ENCODE measurements at regions not wholly inside any gene's neighbourhood (a gene's known extent, or its start where the extent isn't known, plus 50 kb on each side); places are given as distances from the start of the nearest gene placed in this dataset.

DNA sequence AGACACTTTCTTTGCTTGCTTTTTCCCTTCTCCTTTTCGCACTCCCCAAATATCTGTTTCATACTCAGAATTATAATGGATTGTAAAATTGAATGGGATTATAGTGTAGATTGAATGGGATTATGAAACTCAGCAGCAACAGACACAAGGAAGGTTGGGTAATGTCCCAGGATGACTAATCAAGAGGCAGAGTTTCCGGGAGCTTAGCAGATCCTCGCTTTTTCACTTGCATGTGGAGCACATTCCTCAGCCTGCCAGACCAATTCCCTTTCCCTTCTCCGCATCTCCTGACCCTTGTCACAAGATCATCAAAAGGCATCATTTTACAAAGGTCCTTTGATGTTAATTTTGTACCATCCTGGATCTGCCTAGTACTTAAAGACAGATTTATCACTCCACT is 55.1 kb upstream of the SLC1A1 start:
- no peak for DNase-seq (ENCODE audit: low read depth in 2 of 2)

DNA sequence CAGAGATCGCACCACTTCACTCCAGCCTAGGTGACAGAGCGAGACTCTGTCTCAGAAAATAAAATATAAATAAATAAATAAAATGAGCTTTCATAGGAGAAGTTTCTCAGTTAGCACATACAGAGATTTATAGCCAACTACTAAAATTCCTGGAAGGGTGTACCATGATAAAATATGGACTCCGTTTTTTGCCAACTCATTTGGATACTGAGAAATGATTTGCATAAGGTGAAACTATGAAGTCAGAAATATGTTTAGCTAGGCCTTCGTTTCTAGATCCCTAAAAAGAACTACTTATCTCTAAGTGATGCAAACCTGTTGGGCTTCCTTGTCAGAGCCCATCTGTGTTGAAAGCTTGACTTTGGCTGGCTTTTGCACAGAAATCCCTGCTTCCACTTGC is 56.9 kb upstream of the SLC1A1 start:
- no peak for DNase-seq (ENCODE audit: low read depth in 2 of 2)

DNA sequence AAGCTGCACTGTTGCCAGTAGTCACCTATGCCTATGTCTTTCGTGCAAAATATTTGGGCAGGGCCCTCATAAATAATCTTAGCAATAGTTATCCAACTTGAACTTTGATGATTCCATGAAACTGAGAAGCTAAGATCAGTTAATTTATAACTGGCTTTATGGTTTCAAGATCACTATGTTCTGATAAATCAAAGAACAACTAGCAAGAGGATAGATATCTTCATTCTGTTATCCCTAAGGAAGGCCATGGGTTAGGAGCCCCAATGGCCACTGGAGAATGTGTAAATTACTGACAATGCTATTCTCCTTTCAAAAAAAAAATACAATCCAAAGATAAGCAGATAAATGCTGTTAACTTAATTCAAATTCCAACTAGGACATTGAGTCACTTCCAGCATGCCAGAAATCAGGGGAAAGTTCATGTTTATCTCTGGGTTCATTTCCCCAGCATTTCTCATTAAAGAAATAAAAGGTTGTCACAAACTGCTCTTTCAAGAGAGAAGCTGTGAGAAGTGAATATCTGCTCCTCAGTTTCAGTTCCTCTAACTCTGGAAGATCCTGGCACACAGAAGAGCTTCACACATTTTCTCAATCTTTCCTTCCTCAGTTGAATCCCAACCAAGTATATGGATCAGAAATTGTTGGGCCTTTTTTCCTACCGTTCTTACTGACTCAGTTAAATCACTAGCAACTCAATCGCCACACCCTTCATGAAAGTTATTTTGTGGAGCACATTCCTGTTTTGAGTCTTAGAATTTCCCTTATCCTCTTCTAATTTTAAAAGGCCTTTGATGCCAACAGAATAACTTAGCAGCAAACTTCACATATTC is 59.6 kb upstream of the SLC1A1 start:
- no peak for DNase-seq (ENCODE audit: low read depth in 2 of 2)

DNA sequence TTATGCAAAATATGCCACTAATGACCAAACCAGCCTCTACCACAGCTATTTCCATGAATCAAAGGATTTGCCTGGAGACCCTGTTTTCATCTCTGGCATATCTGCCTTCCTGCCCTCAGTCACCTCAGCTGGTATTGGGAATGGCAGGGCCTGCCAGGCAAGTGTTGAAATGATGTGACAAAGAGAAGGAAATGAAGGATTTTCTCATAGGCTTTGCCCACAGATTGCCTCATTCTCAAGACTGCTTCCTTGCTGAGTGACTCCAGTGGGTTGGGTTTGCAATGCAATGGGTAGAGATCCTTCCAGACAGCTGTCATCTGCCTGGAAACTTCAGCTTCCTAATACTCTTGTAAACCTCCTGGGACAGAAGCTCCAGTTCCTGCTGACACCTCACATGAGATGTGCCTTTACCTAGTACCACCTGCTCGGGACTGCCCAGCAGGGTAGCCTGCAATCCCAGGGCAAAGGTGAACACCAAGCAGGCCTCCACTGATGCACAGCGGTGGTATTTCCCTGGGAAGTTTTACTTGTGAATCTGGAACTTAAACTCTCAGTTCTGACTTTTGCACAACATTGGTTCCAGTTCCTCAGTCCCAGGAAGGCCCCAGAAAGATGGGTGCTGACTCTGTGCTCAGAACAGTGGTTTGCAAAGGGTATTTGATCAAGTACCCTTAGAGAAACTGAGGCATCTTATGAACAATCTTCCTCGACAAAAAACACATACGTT is 64.8 kb upstream of the SLC1A1 start:
- no peak for DNase-seq (ENCODE audit: low read depth in 2 of 2)

DNA sequence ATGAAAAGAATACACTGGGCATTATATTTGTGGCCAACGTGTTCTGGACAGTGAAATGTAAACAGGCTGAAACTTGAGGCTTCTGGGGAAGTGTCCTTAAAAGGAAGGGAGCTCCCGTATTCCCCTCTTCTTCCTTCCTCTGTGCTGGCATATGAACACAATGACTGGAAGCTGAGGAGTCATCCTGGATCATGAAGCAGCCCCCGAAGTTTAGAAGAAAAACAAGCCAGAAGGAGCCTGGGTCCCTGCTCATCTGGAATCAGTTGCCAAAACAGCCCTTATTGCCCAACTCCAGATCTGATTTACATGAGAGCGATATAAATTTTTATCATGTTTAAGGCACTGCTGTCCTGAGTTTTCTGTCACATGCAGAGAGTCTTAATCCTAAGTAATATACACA is 65.4 kb upstream of the SLC1A1 start:
- DNase-seq (ENCODE audit: low read depth in 2 of 2) = no peak

DNA sequence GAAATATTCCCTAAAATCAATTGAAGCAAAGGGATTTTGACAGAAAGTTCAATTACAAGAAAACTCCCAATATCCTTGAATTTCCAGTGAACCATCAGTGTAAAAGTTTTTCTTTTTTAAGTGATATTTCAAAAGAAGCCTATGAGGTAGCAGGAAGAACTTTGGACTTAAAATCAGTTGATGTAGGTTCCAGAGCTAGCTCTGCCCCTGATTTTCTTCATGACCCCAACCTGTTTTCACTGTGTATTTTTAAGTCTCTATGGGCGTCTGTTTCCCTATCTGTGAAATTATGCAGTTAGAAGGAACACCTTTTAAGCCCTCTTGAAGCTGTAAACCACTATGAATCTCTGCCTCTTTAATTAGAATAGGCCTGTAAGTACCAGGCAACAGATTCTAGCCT is 66.2 kb upstream of the SLC1A1 start:
- DNase-seq (ENCODE audit: low read depth in 2 of 2) = no peak

DNA sequence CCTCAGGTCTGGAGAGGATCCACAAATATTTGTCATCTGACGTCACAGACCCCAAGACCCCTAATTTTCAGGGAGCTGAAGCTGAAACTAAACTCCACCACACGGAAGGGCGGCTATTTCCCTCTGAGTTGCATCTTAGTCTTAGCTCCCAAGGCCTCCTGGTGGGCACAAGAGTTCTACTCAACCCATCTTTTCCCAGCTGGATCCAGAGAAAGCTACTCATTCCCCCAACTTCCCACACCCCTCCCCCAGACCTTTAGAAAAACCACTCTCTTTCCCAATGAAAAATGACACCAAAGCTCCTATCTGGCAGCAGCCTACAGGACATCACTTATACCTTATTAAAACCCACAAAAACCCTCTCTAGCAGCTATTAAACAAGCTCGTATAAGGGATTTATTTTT is 67.1 kb upstream of the SLC1A1 start:
- no peak for DNase-seq (ENCODE audit: low read depth in 2 of 2)

DNA sequence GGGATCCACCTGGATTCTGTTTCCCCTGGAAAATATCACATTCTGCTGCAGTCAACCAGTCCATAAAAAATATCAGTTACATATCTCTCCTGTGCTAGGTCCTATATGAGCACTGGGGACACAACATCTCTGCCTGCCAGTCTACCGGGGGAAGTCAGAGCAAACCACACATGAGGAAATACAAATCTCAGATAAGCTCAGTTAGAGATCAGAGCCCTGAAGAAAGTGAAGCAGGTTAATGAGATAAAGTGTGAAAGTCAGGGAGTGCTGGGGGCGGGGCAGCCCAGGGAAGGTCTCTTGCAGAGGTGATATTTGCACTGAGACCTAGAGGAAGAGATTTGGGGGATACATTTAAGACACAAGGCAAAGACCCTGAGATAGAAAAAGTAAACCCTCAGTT is 67.8 kb upstream of the SLC1A1 start:
- DNase-seq (ENCODE audit: low read depth in 2 of 2) = no peak

DNA sequence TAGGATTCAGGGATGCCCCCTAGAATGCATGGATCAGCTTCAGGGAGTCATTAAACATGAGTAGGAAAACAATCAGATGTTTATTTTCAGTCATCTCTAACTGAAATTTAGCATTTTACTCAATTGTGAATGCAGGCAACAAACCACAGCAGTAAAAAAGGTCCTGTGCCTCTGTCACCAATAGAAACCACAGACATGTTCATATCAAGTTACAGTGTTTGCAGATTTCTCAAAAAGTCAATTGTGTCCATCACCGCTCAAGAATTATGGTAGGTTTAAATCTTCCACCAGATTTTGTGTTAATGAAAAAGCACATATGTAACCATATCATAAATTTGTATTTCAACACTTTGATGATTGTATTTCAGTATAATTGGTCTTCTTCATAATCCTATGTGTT is 68.4 kb upstream of the SLC1A1 start:
- no peak for DNase-seq (ENCODE audit: low read depth in 2 of 2)

DNA sequence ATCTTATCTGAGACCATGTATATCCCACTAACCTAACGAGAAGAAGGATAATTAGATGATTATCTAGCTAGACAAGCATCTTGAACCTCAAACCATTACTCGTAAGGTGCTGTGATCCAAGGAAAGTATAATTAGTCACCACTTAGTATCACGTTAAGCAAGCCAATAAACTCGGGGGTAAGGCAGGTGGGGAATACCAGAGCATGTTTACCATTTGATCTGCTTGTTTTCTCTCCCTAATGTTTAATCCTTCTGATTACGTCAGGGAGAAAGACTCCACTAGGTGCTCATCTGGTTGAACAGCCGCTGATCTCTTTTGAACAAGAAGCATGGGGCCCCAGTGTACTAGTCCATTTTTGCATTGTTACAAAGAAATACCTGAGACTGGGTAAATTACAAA is 69.9 kb upstream of the SLC1A1 start:
- no peak for DNase-seq (ENCODE audit: low read depth in 2 of 2)

DNA sequence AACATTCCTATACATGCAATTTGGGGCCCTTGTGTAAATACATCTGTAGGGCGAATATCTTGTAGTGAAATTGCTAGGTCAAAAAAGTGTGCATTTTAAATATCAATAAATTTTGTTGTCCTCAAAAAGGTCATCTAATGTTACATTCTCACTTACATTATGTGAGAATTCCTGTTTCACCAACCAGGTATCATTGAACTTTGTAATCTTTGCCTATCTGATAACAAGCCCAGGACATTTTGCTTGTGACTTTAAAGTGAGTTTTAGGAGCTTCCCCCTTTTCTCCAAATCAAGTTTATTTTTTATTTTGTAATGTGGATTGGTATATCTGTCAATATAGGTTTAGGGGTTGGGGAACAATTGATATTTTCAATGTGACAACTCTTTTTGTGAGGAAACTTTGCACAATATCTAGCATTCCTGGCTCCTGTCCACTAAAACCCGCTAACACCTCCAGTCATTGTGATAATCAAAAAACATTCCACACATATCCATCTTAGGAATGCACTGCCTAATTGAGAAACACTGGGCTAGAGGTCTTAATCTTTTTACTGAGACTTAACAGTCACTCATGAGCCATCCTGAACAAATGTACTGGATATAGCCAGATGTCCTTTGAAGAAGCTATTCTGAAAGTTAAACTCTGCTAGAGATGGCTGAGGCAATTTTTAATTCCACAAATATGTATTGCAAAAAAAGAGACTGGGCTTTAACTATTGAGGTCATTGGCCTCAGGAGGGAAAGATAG is 72.5 kb upstream of the SLC1A1 start:
- no peak for DNase-seq (ENCODE audit: low read depth in 2 of 2)

DNA sequence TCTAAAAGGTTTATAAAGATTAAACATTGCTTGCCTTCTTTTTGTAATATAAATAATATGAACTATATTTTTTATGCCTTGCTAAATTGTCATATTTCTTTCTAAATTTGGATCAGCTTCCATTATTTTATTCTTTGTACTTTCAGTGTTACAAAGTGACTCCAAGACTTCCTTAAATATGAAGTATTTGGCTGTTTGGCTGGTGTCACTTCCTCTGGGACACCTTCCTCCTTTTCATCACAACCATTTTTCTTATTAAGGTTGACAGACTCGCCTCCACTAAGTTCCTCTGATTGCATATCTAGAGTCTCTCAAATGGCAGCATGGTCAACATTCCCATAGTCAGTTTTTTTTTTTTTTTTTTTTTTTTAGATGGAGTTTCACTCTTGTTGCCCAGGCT is 73.8 kb upstream of the SLC1A1 start:
- no peak for DNase-seq (ENCODE audit: low read depth in 2 of 2)

DNA sequence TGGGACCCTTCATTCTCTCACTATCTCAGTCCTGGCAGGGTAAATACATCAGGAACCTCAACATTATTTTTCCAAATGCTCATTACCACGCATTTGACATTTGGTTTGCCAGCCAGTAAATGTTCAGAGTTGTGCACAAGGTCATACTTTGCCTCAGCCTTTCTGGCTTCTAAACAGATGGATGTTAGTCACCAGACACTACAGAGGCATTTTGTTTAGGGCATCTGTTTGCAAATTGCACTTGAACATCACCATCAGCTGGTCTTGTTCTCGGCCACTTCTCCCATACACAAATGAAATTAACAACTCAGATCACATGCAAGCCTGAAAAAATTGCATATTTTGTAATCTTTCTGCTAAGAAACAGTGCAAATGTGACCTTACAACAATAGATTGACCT is 75.0 kb upstream of the SLC1A1 start:
- no peak for DNase-seq (ENCODE audit: low read depth in 2 of 2)

DNA sequence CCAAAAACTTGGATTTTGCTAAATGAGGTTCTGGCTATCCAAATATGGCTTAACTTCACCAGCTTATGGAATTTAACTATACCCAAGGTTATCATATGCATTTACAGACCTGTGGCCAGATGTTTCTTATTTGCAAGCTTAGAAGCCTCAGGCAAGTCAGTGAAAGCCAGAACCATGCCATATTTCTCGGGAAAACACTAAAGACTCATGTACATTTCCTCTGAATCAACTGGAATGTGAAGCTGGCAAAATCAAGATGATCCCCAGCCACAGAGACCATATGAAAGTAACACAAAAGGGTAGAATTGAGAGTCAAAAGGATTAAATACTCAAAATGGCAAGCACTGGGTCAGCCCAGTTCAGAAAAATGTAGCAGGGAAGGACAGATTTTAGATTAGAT is 76.4 kb upstream of the SLC1A1 start:
- DNase-seq (ENCODE audit: low read depth in 2 of 2) = no peak

DNA sequence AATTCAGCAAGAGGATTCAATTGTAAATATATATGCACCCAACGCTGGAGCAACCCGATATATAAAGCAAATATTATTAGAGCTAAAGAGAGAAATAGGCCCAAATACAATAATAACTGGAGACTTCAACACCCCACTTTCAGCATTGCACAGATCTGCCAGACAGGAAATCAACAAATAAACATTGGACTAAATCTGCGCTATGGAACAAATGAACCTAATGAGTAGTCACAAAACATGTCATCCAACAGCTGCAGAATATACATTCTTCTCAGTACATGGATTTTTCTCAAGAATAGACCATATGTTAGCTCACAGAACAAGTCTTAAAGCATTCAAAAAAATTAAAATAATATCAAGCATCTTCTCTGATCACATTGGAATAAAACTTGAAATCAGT is 86.1 kb upstream of the SLC1A1 start:
- no peak for DNase-seq (ENCODE audit: low read depth in 2 of 2)

DNA sequence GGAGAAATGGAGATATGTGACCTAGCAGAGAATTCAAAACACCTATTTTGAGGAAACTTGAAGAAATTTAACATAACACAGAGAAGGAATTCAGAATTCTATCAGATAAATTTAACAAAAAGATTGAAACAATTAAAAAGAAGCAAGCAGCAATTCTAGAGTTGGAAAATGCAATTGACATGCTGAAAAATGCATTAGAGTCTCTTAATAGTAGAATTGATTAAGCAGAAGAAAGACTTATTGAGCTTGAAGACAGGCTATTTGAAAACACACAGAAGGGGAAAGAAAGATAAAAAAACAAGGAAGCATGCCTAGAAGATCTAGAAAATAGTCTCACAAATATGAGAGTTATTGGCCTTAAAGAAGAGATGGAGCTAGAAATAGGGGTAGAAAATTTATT is 87.8 kb upstream of the SLC1A1 start:
- DNase-seq (ENCODE audit: low read depth in 2 of 2) = no peak

DNA sequence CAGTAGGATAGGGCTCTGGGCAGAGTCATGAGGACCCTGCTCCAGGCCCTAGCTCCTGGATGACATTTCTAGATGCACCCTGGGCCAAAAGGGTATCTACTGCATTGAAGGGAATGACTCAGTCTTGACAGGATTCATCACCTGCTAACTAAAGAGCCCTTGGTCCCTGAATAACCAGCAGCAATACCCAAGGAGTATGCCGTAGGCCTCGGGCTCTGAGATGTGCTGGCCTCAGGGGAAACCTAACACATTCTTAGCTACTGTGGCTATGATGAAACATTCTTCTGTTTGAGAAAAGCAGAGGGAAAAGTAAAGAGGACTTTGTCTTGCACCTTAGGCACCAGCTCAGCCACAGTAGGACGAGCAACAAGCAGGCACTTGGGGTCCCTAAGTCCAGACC is 89.5 kb upstream of the SLC1A1 start:
- no peak for DNase-seq (ENCODE audit: low read depth in 2 of 2)

DNA sequence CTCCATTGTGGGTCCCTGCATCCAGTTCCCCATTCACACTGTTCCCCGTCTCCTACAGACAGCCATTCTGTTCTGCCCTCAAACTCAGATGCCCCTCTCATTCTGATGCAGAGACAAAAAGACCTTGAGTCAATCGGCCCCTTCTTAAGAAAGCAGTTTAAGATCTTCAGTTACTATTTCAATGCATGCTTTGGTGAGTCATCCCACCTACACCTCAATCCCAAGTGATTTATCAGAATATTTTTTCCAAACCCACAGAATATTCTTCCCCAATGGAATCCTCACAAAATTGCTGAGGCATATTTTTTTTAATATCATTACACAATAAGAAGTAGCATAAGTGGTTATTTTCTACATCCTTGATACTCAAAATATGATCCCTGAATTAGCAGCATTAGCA is 92.4 kb upstream of the SLC1A1 start:
- DNase-seq (ENCODE audit: low read depth in 2 of 2) = no peak

DNA sequence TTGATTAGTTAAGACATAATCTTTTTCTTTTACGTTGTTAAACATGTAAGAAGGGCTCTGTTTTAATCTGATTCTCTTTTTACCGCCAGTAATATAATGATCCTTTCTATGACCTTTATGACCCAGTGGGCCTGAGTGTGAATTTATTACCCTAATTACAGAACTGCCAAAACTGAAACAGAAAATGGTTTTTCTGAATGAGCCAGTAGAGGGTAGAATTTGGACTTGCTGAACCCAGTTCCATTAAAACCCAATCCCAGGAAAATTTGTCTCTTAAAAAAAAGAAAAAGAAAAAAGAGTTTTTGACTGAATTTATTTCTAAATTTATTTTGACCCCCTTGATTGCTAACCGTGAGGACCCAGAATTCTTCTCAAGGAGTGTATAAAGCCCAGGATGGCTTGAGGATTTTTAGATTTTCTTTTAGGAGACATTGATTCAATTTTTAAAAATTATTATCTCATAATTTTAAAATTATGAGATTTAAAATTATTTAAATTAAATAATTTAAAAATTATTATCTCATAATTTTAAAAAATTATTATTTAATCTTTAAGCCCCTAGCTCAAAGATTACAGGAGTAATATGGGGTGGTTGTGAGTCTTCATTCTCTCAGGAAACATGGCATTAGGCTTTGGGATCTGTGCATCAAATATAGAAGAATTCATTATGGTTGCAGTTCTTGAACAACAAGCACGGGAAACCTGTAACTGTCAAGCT is 94.1 kb upstream of the GLIS3 start:
- no peak for DNase-seq (ENCODE audit: low read depth in 2 of 2)

DNA sequence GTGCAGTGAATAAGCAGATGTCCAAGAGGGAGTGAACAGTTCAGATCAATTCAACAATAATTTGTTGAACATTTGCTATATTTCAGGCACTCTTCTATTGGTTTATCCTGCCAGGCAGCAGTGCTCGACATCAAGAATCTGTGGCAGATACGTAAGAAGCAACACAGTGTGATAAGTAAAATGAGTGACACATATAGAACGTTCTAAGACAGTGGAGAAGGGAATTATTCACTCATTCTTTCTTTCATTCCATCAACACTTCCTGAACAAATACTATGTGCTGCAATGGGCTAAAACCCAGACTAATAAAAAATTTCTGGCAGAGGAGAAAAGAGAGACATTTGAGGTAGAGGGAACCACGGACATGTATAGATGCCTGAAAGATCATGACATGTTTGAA is 89.9 kb upstream of the GLIS3 start:
- DNase-seq (ENCODE audit: low read depth in 2 of 2) = no peak

DNA sequence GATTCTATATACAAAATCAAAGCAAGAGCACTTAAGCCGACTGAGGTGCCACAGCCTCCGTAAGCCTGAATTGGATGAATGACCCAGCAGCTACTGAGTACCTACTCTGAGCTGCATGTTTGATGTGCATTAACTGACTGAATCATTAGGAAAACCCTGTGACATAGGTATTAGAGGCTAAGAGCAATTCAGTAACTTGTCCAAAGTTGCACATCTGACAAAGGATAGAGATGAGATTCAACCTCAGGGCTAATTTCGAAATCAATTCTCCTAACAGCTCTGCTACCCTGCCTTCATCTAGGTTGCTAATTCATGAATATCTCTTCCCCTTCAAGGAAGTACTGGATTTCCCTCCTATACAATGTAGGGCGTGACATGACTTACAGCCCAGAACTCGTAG is 89.1 kb upstream of the GLIS3 start:
- no peak for DNase-seq (ENCODE audit: low read depth in 2 of 2)

DNA sequence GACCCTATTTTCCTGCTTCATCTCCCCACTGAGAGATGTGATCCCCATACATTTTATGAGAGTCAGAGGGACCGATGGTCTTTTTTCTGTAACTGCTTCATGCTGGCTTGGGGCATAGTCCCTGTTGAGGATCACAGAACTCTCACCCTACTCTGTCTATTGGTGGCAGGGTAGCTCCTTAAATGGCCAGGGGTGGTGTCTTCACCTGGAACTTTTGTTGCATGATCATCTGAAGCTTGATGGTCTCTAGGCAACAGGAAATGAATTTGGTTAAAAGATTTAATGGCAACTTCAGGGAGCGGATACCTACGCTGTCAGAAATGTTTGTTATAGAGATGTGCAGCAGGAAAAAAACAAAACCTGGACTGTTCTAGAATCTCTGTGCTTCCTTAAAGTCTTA is 87.0 kb upstream of the GLIS3 start:
- no peak for DNase-seq (ENCODE audit: low read depth in 2 of 2)

Measured in stimulated activated CD4-positive, alpha-beta T cell treated with anti-CD3 and anti-CD28 coated beads, Interleukin-4, amount 100 ng/mL, for 48 hours (primary cell).